OCI-LY7 (cell line): ENCODE measurements at regions not wholly inside any gene's neighbourhood (a gene's known extent, or its start where the extent isn't known, plus 50 kb on each side); places are given as distances from the start of the nearest gene placed in this dataset.

Experiments
- EZH2phosphoT487 ChIP-seq: fragments of 200-600 bp; sonication (generic); IDR thresholded peaks from 2 replicates; pipeline ENCODE4 v1.6.1; 2018; ENCODE audit warnings: low read depth, borderline replicate concordance, mild to moderate bottlenecking, mixed run types, antibody characterized with exemption, low read length, moderate library complexity, mixed read lengths
- TF ChIP-seq, protein P1 (sequence below): fragments of 200-600 bp; sonication (generic); conservative IDR thresholded peaks from 2 replicates; pipeline ENCODE4 v1.5.1; 2014; ENCODE audit warnings: mild to moderate bottlenecking, antibody characterized with exemption, low read length, moderate library complexity, mixed read lengths

DNA sequence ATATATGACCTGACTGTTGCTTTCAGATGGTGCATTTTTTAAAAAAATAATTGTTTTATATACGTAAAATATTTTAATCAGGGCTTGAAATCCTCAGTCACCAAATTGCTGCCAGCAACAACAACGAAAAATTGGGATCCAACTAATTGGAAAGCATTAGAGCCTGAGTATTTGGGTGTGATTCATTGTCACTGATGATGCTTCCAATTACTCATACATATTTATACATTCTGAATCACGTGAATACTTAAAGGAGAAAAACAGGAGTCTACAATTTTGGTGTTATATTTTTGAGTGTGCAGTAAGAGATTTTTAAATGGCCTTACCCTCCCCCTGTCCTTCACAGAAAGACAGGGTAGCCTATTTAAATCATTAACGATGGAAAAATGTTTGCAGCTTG lies 765.6 kb upstream of the TENM3 start:
- TF ChIP-seq, protein P1, sequence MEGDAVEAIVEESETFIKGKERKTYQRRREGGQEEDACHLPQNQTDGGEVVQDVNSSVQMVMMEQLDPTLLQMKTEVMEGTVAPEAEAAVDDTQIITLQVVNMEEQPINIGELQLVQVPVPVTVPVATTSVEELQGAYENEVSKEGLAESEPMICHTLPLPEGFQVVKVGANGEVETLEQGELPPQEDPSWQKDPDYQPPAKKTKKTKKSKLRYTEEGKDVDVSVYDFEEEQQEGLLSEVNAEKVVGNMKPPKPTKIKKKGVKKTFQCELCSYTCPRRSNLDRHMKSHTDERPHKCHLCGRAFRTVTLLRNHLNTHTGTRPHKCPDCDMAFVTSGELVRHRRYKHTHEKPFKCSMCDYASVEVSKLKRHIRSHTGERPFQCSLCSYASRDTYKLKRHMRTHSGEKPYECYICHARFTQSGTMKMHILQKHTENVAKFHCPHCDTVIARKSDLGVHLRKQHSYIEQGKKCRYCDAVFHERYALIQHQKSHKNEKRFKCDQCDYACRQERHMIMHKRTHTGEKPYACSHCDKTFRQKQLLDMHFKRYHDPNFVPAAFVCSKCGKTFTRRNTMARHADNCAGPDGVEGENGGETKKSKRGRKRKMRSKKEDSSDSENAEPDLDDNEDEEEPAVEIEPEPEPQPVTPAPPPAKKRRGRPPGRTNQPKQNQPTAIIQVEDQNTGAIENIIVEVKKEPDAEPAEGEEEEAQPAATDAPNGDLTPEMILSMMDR, result no peak
- no peak for TF ChIP-seq EZH2phosphoT487
